Bronchial epithelial cell (primary cell): ENCODE measurements at regions not wholly inside any gene's neighbourhood (a gene's known extent, or its start where the extent isn't known, plus 50 kb on each side); places are given as distances from the start of the nearest gene placed in this dataset.

ENCODE experiments used
- DNase-seq: peaks from one replicate; pipeline ENCODE4 v3.0.0-alpha.2; 2010; ENCODE audit warnings: low read depth
- FAIRE-seq: peaks from 2 replicates; lab custom pipeline; 2011; peaks lifted over from hg19 to GRCh38; lab: Jason Lieb, UNC
- H3K27me3 ChIP-seq: 2 replicates; pipeline ENCODE4 v1.5.1; 2011; ENCODE audit warnings: low read length; ENCODE audit not compliant: control insufficient read depth, insufficient read depth
- H3K36me3 ChIP-seq: 2 replicates; pipeline ENCODE4 v1.5.1; 2011; ENCODE audit warnings: low read length; ENCODE audit not compliant: control insufficient read depth, insufficient read depth
- H3K4me3 ChIP-seq: 2 replicates; pipeline ENCODE4 v1.5.1; 2011; ENCODE audit warnings: mild to moderate bottlenecking, low read depth, low read length, control low read depth
- TF ChIP-seq, protein P1 (sequence below): IDR thresholded peaks from 2 replicates; pipeline ENCODE4 v1.5.1; 2011; ENCODE audit warnings: mild to moderate bottlenecking, moderate library complexity, low read length, control low read depth, inconsistent platforms; ENCODE audit not compliant: insufficient read depth, severe bottlenecking

DNA sequence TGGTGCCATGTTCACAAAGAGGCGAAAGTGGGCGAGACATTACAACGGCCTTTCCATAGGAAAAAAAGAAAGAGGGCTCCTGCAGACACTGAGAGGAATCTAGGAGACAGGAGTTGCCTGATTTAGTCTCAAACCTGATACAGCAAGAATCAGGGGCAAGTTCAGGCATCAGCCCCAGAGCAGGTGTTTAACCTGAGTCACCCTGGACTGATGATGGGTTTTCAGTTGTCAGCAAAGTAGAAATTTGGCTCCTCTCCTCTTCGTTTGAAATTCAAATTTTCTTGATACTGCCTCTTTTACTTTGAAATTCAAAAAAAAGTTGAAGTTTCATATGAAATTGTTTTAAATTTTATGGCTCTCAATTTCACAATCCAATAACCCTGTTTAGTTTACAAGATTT is 189.5 kb downstream of the ABCC12 start:
- DNase-seq, result peak; percentile 80
- FAIRE-seq, result no peak
- H3K4me3 ChIP-seq, result no peak overlapping the region

DNA sequence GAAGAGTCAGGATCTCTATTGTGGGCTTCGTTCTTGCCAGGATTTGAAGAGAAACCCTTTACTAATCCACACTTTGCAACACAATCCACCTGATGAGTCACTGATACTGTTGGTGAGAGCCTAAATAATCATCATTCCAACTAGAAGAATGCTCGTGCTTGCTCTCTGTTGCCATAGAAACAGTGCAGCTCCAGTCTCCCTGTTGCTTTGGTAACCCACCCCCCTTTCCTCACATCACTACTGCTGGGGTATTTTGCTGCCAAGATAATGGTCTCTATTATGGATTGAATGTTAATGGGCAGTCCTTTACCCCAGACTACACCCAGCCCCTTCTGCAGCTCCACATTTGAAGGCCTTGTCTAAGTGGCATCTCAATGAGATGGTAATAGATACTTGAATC is 190.4 kb downstream of the ABCC12 start:
- Histone ChIP-seq H3K27me3 (no peaks in the 10 kb centered on the region), H3K36me3 (no peaks in the 10 kb centered on the region), H3K4me3 (no peak overlapping the region)
- no peak for FAIRE-seq
- peak; percentile 78 for DNase-seq
- TF ChIP-seq, protein P1, sequence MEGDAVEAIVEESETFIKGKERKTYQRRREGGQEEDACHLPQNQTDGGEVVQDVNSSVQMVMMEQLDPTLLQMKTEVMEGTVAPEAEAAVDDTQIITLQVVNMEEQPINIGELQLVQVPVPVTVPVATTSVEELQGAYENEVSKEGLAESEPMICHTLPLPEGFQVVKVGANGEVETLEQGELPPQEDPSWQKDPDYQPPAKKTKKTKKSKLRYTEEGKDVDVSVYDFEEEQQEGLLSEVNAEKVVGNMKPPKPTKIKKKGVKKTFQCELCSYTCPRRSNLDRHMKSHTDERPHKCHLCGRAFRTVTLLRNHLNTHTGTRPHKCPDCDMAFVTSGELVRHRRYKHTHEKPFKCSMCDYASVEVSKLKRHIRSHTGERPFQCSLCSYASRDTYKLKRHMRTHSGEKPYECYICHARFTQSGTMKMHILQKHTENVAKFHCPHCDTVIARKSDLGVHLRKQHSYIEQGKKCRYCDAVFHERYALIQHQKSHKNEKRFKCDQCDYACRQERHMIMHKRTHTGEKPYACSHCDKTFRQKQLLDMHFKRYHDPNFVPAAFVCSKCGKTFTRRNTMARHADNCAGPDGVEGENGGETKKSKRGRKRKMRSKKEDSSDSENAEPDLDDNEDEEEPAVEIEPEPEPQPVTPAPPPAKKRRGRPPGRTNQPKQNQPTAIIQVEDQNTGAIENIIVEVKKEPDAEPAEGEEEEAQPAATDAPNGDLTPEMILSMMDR, result no peak

More for the DNA sequence above, 189.5 kb downstream of the ABCC12 start:
- Histone ChIP-seq H3K27me3 (no peaks in the 10 kb centered on the region), H3K36me3 (no peaks in the 10 kb centered on the region)
- TF ChIP-seq, protein P1, result no peak

DNA sequence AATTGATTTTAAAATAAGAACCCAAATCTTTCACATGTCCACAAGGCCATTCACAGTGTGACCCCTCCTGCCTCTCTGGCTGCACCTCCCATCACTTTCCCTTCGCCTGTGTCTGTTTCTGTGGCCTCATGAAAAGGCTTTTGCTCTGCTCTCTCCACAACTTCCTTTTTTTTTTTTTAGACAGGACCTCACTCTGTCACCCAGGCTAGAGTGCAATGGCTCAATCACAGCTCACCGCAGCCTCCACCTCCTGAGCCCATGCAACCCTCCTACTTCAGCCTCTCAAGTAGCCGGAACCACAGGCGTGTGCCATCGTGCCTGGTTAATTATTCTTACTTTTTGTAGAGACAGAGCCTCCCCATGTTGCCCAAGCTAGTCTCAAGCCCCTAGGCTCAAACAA is 197.1 kb downstream of the ABCC12 start:
- Histone ChIP-seq H3K27me3 (no peaks in the 10 kb centered on the region), H3K4me3 (no peak overlapping the region), H3K36me3 (no peaks in the 10 kb centered on the region)
- FAIRE-seq, result no peak
- no peak for DNase-seq
- TF ChIP-seq, protein P1, result no peak

DNA sequence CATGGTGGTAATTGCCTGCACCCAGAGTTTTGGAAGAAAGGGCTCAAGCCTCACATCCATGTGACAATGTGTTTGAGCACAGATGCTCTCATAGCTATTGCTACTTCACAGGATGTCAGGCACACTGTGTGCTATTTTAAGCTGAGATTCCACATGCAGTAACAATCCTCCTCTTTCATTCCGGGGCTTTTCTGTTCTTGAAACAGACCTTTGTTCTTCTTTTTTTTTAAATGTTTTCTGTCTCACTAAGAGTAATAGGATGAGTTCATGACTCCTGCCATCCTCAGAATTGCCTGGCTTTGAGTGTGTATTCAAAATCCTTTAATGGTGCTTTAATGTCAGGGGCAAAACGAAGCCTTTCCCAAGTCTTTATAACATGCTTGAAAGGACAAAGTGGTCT is 198.9 kb downstream of the ABCC12 start:
- no peak for DNase-seq
- FAIRE-seq, result no peak
- Histone ChIP-seq H3K36me3 (no peaks in the 10 kb centered on the region), H3K4me3 (no peak overlapping the region), H3K27me3 (no peaks in the 10 kb centered on the region)
- TF ChIP-seq, protein P1, result no peak

DNA sequence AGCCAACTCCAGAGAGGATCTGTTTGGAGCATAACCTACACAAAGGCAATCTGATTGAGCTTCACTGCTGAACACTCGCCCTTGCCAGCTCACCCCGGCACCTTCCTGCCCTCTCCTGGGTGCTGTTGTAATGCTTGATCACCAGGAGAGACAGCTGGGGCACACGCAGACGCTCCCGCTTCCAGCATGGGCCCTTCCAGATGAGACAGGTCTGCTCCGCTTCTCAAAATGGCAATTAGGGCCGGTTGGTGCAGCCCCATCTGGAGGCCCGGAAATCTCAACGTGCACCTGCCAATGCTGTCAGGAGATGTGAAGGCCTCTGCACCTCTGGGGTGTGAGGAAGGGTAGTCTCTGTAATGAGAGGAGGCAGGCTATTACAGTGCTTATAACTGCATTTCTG is 206.1 kb downstream of the ABCC12 start:
- DNase-seq (no peak), FAIRE-seq (no peak)
- H3K4me3 ChIP-seq, result no peak overlapping the region
- H3K27me3 ChIP-seq, result no peaks in the 10 kb centered on the region
- TF ChIP-seq, protein P1, result no peak
- H3K36me3 ChIP-seq, result no peaks in the 10 kb centered on the region

DNA sequence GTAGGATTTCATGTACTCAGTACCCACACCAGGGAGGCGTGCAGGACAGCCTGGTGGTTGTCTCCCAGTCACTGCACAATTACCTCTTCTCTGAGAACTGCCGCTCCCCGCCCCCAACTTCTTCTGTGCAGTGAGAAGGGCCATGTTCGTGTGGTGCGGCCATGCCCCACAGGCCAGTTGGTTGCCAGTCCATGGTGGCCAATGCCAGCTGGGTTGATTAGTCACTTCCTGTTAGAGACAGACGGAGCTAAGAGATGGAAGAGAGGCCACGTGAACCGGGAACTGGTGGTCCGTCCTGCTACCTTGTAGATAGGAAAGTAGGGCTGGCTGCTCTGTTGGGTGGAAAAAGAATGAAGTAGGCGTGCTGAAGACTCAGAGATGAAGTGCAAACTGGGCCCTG is 206.5 kb downstream of the ABCC12 start:
- TF ChIP-seq, protein P1, result no peak
- no peak overlapping the region for H3K4me3 ChIP-seq
- FAIRE-seq, result no peak
- no peaks in the 10 kb centered on the region for H3K36me3 ChIP-seq
- no peak for DNase-seq
- no peaks in the 10 kb centered on the region for H3K27me3 ChIP-seq
